ENCODE measurements at regions not wholly inside any gene's neighbourhood (a gene's known extent, or its start where the extent isn't known, plus 50 kb on each side); places are given as distances from the start of the nearest gene placed in this dataset.
A peak's percentile ranks its signal among the peaks of the same experiment; 100 is the strongest.

- no peak for DNase-seq (ENCODE audit: low read depth in 2 of 2)
- no peak for TF ChIP-seq CTCF (IDR thresholded peaks at IDR 0.05; ENCODE audit: low read depth, low read length)
- no peak overlapping the region for H3K4me3 ChIP-seq (replicated peaks in 1 of 2; ENCODE audit: low read depth in 2 of 2, low read length in 2 of 2)
Measured at GRCh38 chr20:34190262-34190661, 51.0 kb upstream of the ASIP start.

- TF ChIP-seq CTCF (IDR thresholded peaks at IDR 0.05; ENCODE audit: low read depth, low read length), result peak; percentile 86
- no peak overlapping the region for H3K4me3 ChIP-seq (replicated peaks in 1 of 2; ENCODE audit: low read depth in 2 of 2, low read length in 2 of 2)
- peak; percentile 90 to 93 for DNase-seq (ENCODE audit: low read depth in 2 of 2)
Measured at GRCh38 chr20:34190679-34191090, 50.5 kb upstream of the ASIP start.
